Liver (tissue), 3 donors: ENCODE measurements at regions not wholly inside any gene's neighbourhood (a gene's known extent, or its start where the extent isn't known, plus 50 kb on each side); places are given as distances from the start of the nearest gene placed in this dataset.

Experiments used
- GABPA ChIP-seq, 2 donors: IDR thresholded peaks in 1 of 2; conservative IDR thresholded peaks in 1 of 2; 2 replicates each; pipeline ENCODE4 v1.6.1; 2016; ENCODE audit warnings: antibody characterized with exemption in 2 of 2, mild to moderate bottlenecking in 1 of 2, moderate library complexity in 1 of 2
- JUND ChIP-seq, 2 donors: IDR thresholded peaks; 2 replicates each; pipeline ENCODE4 v1.6.1; 2016; ENCODE audit warnings: antibody characterized with exemption in 2 of 2
- RAD21 ChIP-seq, 2 donors: IDR thresholded peaks; 2 replicates each; pipeline ENCODE4 v1.6.1; 2016; ENCODE audit warnings: antibody characterized with exemption in 2 of 2, mild to moderate bottlenecking in 2 of 2
- SP1 ChIP-seq: IDR thresholded peaks from 2 replicates; pipeline ENCODE4 v1.6.1; 2018; ENCODE audit warnings: antibody characterized with exemption, mild to moderate bottlenecking
- YY1 ChIP-seq: IDR thresholded peaks from 2 replicates; pipeline ENCODE4 v1.6.1; 2016; ENCODE audit warnings: antibody characterized with exemption, mild to moderate bottlenecking
- TF ChIP-seq, protein P1 (sequence below): IDR thresholded peaks from 2 replicates; pipeline ENCODE4 v1.6.1; 2016; ENCODE audit warnings: antibody characterized with exemption
- TF ChIP-seq, protein P2 (sequence below): IDR thresholded peaks from 2 replicates; pipeline ENCODE4 v1.6.1; 2016; ENCODE audit warnings: antibody characterized with exemption
- TF ChIP-seq, protein P3 (sequence below): fragments of 150-350 bp; IDR thresholded peaks from 2 replicates; pipeline ENCODE4 v1.5.1; 2017; ENCODE audit warnings: improper control_type of control experiment, low read depth, low read length; ENCODE audit not compliant: missing input control
- TF ChIP-seq, protein P4 (sequence below): IDR thresholded peaks from 2 replicates; pipeline ENCODE4 v1.6.1; 2016; ENCODE audit warnings: antibody characterized with exemption
- donor health status: healthy.
- donor health status: healthy.

DNA sequence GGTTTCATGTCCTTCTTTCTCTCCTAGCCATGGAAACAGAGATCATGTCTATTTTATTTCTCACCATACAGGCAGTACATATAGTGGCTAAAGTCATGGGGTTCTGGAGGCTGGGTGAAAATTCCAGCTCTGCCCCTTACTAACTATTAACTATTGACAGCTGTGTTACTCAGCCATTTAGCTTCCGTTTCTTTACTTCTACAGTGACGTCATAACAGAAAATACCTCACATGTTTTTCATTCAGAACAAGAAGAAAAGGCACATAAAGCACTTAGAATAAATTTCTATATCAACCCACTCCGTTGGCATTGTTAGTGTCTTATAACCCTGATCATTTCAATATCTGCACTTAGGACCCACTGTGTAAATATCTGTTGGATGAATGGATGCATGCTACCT is 1506.9 kb upstream of the TMEM132C start:
- no peak for TF ChIP-seq GABPA (IDR thresholded peaks at IDR 0.05 in 1 of 2, conservative IDR thresholded peaks at IDR 0.05 in 1 of 2)
- TF ChIP-seq, protein P1, sequence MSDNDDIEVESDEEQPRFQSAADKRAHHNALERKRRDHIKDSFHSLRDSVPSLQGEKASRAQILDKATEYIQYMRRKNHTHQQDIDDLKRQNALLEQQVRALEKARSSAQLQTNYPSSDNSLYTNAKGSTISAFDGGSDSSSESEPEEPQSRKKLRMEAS: no peak
- TF ChIP-seq JUND (IDR thresholded peaks at IDR 0.05): no peak
- TF ChIP-seq, protein P2, sequence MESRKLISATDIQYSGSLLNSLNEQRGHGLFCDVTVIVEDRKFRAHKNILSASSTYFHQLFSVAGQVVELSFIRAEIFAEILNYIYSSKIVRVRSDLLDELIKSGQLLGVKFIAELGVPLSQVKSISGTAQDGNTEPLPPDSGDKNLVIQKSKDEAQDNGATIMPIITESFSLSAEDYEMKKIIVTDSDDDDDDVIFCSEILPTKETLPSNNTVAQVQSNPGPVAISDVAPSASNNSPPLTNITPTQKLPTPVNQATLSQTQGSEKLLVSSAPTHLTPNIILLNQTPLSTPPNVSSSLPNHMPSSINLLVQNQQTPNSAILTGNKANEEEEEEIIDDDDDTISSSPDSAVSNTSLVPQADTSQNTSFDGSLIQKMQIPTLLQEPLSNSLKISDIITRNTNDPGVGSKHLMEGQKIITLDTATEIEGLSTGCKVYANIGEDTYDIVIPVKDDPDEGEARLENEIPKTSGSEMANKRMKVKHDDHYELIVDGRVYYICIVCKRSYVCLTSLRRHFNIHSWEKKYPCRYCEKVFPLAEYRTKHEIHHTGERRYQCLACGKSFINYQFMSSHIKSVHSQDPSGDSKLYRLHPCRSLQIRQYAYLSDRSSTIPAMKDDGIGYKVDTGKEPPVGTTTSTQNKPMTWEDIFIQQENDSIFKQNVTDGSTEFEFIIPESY: no peak
- TF ChIP-seq, protein P3, sequence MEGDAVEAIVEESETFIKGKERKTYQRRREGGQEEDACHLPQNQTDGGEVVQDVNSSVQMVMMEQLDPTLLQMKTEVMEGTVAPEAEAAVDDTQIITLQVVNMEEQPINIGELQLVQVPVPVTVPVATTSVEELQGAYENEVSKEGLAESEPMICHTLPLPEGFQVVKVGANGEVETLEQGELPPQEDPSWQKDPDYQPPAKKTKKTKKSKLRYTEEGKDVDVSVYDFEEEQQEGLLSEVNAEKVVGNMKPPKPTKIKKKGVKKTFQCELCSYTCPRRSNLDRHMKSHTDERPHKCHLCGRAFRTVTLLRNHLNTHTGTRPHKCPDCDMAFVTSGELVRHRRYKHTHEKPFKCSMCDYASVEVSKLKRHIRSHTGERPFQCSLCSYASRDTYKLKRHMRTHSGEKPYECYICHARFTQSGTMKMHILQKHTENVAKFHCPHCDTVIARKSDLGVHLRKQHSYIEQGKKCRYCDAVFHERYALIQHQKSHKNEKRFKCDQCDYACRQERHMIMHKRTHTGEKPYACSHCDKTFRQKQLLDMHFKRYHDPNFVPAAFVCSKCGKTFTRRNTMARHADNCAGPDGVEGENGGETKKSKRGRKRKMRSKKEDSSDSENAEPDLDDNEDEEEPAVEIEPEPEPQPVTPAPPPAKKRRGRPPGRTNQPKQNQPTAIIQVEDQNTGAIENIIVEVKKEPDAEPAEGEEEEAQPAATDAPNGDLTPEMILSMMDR: no peak
- no peak for TF ChIP-seq SP1
- TF ChIP-seq, protein P4, sequence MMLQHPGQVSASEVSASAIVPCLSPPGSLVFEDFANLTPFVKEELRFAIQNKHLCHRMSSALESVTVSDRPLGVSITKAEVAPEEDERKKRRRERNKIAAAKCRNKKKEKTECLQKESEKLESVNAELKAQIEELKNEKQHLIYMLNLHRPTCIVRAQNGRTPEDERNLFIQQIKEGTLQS: no peak
- TF ChIP-seq RAD21 (IDR thresholded peaks at IDR 0.05): no peak
- TF ChIP-seq YY1: no peak
